ENCODE measurements at regions not wholly inside any gene's neighbourhood (a gene's known extent, or its start where the extent isn't known, plus 50 kb on each side); places are given as distances from the start of the nearest gene placed in this dataset.

DNA sequence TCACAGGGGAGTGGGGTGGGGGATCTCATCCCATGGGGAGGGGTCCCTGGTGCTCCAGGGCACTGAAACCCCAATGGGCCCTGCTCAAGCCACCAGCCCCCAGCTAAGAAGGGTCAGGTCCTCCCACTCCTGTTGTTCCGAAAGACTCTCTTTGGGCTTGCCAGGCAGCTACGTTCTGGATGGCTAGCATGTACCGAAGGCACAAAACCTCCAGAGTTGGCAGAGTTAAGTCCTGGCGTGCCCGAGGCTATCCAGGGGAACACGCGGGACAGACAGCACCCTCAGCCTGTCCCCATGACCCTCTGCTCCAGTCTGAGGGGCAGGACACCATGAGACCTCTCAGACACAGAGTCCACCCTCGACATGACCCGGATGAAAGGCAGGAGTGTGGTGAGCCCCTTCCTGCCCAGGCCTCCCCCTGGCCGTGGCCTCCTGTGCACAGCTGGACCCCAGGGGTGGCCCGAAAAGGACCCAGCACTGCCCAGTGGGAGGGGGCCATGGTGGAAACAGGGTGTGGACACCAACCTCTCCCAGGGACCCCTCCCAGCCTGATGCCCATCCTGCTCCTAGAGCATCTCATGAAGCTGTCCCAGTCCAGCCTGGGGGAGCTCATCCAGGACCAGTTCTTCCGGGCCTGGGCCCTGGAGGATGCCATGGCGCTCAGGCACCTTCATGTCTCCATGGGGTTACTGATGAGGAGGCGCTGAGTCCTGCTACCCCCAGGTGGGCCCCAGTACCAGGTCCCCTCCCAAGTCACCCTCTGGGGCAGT is 53.0 kb upstream of the TPM4 start:
- TF ChIP-seq, protein P1, sequence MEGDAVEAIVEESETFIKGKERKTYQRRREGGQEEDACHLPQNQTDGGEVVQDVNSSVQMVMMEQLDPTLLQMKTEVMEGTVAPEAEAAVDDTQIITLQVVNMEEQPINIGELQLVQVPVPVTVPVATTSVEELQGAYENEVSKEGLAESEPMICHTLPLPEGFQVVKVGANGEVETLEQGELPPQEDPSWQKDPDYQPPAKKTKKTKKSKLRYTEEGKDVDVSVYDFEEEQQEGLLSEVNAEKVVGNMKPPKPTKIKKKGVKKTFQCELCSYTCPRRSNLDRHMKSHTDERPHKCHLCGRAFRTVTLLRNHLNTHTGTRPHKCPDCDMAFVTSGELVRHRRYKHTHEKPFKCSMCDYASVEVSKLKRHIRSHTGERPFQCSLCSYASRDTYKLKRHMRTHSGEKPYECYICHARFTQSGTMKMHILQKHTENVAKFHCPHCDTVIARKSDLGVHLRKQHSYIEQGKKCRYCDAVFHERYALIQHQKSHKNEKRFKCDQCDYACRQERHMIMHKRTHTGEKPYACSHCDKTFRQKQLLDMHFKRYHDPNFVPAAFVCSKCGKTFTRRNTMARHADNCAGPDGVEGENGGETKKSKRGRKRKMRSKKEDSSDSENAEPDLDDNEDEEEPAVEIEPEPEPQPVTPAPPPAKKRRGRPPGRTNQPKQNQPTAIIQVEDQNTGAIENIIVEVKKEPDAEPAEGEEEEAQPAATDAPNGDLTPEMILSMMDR (IDR thresholded peaks at IDR 0.05) = no peak
- TF ChIP-seq POLR2A (IDR thresholded peaks at IDR 0.05) = no peak
